Hypothalamus (tissue), 51 donors: ENCODE measurements at regions not wholly inside any gene's neighbourhood (a gene's known extent, or its start where the extent isn't known, plus 50 kb on each side); places are given as distances from the start of the nearest gene placed in this dataset.
"Not testable (repeated sequence)": the region's sequence is repeated elsewhere in the genome, so short reads cannot be mapped to it uniquely, and the experiment has no call there.

ENCODE experiments used
- DNase-seq, 51 donors: peaks; one replicate each; lab custom pipeline; 2025; lab: John Stamatoyannopoulos, UW

DNA sequence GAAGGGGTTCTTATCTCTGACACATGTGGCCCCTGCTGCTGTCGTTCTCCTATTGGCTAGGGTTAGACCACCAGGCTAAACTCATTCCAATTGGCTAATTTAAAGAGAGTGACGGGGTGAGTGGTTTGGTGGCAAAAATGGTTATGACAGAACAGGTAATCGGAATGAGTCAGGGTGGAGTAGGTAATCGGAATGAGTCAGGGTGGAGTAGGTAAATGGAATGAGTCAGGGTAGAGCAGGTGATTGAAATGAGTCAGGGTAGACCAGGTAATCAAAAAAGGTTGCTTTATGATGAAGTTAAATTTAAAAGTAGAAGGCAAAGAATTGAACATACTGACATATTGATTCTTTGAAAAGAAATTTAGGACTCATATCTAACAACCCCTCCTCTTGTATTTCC is 626.2 kb upstream of the CNTN5 start:
- not testable (repeated sequence) for DNase-seq

DNA sequence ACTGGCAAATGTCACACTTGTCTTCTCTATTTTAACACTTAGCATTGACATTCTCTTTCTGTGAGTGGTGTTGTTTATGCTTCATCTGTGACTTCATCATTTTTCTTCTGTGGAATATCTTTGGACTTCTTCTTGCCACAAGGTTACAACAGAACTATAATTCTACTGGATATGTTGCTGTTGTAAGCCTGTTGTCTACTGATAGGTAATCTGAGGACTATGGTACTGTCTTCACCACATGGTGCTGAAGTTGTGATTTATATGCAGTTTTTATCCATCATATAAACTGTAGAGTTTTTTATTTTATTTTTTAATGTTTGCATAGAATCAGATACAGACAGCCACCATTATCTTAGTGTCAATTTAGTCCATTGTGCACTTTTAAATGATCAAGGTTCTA is 622.2 kb upstream of the CNTN5 start:
- DNase-seq: no peak

DNA sequence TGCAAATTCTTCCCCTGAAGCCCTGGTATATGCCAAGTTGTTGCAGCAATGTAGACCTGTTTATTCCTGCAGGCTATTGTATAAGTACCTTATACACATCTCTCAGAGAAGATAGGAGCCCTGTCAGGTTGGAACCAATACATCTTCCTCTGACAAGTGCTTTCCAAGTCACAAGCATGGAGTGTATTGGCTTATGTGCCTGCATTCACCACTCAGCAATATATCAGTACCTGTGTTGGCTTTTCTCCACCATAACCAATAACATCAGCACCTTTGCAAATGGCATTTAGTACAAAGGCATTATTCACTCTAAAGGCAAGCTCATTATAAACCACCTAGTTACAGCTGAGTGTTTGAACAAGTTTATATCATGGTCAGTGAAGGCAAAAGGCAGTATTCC is 611.7 kb upstream of the CNTN5 start:
- no peak for DNase-seq

DNA sequence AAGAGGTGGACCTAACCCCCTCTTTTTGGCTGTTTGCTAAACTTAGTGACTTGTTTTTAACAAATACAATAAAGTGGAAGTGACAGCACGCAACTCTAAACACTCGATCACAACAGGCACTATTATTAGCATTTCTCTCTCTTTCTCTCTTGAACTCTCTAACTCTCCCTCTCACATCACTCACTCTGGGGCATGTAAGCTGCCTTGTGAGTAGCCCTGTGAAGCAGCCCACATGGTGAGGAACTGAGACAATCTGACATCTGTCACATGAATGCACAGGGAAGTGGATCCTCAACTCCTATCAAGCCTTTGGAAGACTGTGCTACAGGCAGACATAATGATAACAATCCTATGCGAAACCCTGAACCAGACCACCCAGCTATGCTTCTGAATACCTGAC is 609.0 kb upstream of the CNTN5 start:
- DNase-seq: no peak

DNA sequence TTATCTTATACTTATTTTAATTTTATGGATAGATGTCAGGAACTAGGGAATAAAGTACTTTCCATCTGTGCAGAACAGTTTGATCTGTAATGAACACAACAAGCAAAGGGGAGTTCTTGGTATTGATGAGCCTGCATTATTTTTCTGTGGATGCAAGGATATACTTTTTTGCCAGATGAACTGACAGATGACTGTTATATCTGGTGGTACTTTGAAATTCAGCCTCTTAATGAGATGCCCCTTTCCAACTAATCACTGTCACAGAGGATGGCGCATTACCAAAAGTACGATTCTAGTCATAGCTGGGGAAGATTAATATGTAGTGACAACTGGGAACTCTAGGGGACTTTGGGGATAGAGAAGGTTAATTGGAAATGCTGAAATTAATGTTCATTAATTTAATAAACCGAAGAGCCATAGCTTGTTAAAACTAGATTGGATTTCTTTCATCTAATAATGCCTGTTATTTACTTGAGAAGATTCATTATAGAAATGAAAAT is 603.4 kb upstream of the CNTN5 start:
- DNase-seq: no peak

DNA sequence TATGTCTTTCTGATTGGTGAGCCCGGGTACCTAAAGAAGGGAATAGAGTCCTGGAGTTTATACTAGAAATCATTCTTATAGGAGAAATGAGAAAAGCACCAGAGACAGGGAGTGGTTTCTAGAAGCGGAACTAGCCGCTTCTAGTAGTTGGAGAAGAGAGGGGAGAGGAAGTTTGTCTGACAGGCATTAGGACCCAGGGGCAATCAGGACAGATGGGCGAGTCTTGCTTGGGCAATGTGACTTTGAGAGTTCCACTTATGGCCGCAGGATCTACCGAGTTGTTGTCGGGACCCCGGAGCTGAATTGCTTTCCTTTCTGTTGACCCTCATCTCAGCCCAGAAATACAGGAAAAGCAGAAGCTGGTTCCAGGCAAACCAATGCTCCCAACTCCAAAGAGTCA is 596.8 kb upstream of the CNTN5 start:
- no peak for DNase-seq

DNA sequence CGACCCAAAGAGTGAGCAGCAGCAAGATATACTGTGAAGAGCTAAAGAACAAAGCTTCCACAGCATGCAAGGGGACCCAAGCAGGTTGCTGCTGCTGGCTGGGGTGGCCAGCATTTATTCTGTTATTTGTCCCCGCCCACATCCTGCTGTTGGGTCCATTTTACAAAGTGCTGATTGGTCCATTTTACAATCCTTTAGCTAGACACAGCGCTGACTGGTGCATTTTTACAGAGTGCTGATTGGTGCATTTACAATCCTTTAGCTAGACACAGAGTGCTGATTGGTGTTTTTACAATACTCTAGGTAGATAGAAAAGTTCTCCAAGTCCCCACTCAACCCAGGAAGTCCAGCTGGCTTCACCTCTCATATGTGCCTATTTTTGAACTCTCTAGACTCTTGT is 596.0 kb upstream of the CNTN5 start:
- DNase-seq: not testable (repeated sequence)

DNA sequence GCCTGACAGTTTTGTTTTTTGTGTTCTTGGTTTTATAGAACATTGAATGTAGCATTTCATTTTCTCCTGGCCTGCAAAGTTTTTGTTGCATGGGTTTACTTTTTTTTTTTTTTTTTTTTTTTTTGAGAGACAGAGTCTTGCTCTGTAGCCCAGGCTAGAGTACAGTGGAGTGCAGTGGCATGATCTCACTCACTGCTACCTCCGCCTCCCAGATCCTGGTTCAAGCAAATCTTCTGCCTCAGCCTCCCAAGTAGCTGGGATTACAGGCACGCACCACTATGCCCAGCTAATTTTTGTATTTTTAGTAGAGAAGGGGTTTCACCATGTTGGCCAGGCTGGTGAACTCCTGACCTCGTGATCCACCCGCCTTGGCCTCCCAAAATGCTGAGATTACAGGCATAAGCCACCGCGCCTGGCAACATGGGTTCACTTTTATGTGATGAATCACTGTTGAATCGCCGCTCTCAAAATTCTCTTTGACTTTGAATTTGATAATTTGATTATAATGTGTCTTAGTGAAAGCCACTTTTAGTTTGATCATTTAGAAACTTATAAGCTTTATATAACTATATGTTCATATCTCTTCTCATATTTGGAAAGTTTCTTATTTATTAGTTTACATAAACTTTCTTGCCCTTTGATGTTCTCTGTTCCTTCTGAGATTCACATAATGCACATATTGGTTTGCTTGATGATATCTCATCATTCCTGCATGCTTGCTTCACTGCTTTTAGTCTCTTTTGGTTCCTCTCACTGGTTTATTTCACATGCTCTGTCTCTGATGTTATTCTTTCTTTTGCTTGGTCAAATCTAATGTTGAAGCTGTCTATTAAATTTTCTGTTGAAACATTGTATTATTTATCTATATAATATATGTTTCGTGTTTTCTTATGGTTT is 589.0 kb upstream of the CNTN5 start:
- no peak for DNase-seq

DNA sequence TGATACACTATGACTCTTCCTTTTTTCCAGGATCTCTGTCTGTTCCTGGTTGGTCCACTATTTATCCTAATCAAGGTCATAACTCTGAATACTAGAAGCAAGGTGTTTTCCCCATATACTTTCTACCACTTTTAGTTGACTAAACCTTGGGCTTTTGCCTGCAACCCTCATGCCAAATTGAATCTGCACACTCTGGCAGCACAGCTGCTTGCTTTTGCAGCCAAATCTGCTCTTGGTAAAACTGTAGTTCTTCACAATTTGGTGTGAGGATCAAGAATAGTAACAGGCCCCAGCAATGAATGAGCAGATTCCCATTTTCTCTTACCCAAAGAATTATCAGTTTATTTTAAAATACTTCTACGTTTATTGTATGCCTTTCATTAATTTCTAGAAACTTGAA is 586.5 kb upstream of the CNTN5 start:
- peak in 1 of 51 donors; percentile 3 for DNase-seq

DNA sequence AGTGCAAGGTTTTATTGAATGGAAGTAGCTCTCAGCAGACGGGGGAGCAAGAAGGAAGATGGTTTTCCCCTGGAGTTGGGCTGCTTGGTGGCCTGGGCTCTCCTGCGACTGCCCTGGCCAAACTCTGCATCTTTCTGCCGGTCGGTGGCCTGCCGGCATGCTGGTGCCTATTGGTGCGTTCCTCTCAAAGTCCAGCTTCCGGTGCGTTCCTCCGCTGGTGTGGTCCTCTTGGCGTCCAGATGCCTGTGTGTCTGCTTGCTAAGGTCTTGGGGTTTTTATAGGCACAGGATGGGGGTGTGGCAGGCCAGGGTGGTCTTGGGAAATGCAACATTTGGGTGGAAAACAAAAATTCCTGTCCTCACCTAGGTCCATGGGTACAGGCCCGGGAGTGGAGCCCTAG is 567.4 kb upstream of the CNTN5 start:
- DNase-seq: no peak

DNA sequence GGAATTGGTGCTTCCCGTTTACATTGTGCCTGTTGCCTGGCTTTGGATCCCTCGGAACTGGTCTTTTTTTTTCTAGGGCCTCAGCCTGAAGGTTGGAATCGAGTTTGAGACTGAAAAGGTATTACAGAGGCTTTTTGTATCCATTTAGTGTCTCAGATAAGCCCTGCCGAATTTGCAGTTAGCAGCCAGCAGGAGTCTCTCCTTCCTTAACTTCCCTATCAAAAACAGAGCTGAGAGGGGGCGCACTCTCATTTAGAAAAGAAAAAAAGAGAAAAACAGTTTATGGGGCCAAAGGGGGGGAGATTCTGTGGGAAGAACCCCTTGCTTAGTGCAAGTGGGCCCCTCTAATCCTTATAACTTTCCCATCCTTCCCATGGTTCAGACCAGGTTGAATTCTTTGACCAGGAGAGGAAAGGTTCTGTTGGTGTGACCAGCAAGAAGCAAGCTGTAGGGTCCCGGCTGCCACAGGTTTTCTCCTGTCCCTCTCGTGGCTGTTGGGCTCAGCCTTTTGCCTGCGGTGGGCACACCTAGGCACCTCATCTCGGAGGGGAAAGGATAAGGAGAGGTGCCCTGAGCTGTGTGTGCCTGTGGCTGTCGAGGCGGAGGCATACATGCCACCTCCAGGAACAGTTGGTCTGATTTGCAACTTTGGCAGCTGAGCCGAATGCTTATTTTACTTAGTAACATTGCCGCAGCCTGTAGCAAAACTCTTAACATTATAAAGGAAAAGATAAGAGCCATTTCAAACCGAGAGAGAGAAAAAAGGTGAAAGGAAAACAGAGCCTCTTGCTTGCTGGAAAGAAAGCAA is 565.0 kb upstream of the CNTN5 start:
- no peak for DNase-seq

DNA sequence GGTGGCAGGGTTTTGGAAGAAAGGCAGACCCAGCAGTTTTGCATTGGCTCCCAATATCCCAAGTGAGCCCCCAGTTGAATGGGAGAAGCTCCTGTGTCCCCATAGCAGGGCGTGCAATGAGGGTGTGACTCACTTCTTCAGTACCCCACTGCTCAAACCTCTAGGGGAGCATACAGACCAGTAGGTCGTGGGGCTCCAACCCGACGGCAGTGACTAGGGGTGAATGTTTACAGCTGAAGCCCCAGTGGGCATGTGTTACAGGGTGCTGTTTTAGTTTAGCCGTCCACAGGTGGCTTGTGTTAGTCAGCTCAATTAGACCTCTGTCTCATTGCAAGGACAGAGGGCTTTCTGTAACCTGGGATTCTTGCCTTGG is 564.5 kb upstream of the CNTN5 start:
- DNase-seq: no peak

DNA sequence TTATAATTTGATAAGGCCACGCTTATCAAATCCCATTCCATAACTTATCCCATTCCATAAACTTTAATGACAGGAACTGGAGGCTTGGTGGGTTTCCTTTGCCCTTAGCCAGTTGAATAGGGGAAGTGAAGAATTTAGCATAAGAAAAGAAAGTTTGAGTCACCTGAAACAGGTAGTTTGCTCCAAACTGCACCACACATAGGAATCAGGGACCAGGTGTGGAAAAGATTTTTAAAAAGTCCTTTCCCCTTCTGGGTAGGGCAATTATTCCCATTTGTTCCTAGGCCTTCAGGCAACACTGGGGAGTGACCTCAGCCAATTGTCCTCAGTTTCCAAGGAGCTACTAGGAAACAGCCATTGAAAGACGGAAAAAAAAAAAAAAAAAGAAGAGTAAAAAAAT is 525.7 kb upstream of the CNTN5 start:
- no peak for DNase-seq

DNA sequence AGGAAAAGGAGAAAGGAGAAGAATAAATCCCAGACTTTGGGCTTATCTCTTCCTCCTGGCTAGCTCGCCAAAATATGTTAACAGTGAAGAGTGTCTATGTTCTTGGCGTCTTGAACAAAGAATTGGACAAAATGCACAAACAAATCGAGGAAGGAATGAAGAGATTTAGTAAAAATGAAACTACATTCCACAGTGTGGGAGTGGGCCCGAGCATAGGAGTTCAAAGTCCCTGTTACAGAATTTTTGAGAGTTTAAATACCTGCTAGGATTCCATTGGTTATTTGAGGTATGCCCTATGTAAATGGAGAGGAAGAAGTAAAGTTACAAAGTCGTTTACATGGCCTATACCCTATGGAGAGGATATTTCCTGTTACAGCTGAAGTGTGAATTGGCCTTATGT is 525.1 kb upstream of the CNTN5 start:
- DNase-seq: no peak

DNA sequence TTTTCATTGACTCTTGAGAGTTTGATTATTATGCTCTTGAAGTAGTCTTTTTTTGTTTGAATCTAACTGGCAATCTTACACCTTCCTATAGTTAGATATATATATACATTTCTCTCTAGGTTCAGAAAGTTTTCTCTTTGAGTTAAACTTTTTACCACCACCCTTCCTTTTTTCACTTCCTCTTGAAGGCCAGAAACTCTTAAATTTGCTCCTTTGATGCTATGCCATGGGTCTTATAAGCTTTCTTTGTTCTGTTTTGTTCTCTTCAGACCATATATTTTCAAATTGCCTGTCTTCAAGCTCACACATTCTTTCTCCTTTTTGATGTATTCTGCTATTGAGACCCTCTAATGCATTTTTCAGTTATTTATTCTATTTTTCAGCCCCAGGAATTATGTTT is 513.5 kb upstream of the CNTN5 start:
- no peak for DNase-seq

DNA sequence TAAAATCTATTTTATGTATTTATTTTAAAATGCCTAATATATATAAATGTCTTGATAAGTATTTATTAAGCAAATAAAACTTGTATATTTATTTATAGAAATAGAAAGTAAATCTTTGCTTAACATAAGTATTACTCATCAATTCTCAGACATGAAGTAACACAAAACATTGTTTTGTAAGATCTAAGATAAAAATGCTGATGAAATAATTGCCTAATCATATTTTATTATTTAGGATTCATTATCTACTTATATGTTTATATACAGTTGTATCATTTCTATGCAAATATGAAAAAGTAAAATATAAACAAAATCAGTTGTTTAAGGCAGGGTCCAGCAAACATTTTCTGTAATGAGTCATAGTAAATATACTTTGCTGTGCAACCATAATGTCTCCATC is 507.8 kb upstream of the CNTN5 start:
- no peak for DNase-seq

DNA sequence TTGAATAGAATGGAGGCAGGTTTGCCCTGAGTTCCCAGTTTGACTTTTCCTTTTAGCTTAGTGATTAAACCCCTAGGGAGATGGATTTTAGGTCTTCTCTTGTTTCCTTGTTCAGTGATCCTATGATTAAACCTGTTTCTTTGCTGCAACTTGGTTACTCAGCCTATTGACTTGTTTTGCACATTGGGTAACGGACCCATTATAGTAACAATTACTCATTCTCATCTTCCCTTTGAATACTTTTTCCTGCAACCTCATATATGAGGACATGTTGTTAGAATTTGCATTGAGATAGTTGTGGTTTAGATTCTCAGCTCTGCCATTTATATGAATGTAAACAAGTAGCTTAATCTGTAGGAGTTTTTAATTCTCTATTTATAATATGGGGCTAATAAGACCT is 489.2 kb upstream of the CNTN5 start:
- DNase-seq: no peak

DNA sequence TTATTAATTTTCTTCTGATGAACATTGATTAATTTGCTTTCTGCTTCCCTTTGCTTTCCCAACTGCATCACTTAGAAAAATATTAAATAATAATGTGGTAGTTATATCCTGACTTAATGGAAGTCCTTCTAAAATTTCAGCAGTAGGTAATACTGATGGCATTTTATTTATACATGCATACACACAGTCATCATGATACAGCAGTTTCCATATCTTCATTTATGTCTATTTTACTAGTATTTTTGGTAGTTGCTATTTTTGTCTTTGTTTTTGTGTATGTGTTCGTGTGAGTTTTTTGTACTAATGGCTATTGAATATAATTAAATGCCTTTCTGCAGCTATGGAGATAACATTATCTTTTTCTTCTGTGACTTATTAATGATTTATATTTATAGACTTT is 484.7 kb upstream of the CNTN5 start:
- DNase-seq: no peak

DNA sequence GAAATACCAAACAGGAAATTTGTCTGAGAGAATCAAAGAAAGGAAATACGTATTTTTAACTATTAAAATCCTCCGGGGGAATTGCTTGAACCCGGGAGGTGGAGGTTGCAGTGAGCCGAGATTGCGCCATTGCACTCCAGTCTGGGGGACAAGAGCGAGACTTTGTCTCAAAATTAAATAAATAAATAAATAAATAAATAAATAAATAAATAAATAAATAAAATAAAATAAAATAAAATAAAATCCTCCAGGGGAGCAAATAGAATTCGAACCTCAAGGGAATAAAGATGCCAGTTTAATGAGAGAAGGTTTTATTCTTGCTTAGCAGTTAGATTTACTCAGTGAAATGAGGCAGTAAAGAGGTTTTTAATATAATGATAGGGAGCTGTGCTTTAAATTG is 482.4 kb upstream of the CNTN5 start:
- not testable (repeated sequence) for DNase-seq

DNA sequence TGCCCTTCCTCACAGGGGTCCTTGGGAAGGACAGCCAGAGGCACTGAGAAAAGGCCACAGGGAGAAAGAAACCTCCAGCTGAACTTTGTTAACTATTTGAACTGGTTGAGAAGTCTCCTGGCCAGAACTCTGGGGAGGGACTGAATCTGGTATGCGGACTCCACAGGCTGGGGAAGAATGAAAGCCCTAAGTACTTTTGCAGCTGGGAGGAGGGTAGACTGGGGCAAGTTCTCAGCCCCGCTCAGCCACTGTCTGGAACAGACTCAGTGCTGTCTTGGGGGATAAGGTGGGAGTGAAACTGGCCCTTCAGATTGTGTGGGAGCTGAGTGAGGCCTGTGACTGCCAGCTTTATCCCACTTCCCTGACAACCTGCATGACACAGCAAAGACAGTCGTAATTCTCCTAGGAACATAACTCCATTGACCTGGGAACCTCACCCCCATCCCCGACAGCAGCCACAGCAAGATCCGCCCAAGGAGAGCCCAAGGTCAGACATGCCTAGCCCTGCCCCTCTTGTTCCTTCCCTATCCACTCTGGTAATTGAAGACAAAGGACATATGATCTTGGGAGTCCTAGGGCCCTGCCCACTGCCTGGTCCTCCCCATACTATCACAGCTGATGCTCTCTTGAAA is 475.1 kb upstream of the CNTN5 start:
- no peak for DNase-seq

DNA sequence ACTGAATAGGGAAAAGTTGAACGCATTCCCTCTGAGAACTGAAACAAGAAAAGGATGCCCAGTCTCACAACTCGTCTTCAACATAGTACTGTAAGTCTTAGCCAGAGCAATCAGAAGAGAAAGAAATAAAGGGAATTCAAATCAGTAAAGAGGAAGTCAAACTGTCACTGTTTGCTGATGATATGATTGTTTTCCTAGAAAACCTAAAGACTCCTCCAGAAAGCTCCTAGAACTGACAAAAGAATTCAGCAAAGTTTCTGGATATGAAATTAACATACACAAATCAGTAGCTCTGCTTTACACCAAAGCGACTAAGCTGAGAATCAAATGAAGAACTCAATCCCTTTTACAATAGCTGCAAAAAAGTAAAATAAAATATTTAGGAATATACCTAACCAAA is 471.2 kb upstream of the CNTN5 start:
- DNase-seq: no peak
